Activated T-helper 1 cell treated with anti-CD3 and anti-CD28 coated beads, Interleukin-12 subunit alpha, Interleukin-12 subunit beta, Interleukin-2, Interleukin-4 antibody, amounts not matched to agents 30 ng/mL and 10 ng/mL and 1 ng/mL, durations not matched to agents 14 hours and 24 hours and 36 hours (primary cell): ENCODE measurements at regions not wholly inside any gene's neighbourhood (a gene's known extent, or its start where the extent isn't known, plus 50 kb on each side); places are given as distances from the start of the nearest gene placed in this dataset.
A peak's percentile ranks its signal among the peaks of the same experiment; 100 is the strongest.

Experiments
- DNase-seq: peaks from one replicate; pipeline ENCODE4 v3.0.0; 2021; ENCODE audit warnings: low spot score
- H3K27ac Mint-ChIP-seq: one replicate; pipeline ENCODE4 v1.8.0; 2021; ENCODE audit warnings: mild to moderate bottlenecking, mixed read lengths
- H3K27me3 Mint-ChIP-seq: one replicate; pipeline ENCODE4 v1.8.0; 2022; ENCODE audit warnings: mild to moderate bottlenecking, moderate library complexity, mixed read lengths; ENCODE audit not compliant: insufficient read depth
- H3K36me3 Mint-ChIP-seq: one replicate; pipeline ENCODE4 v1.8.0; 2021; ENCODE audit warnings: low read depth, mixed read lengths
- H3K4me1 Mint-ChIP-seq: one replicate; pipeline ENCODE4 v1.8.0; 2021; ENCODE audit warnings: low read depth, mixed read lengths
- H3K4me3 Mint-ChIP-seq: one replicate; pipeline ENCODE4 v1.8.0; 2021; ENCODE audit warnings: mild to moderate bottlenecking, moderate library complexity, mixed read lengths
- H3K9me3 Mint-ChIP-seq: one replicate; pipeline ENCODE4 v1.8.0; 2021; ENCODE audit warnings: mixed read lengths
- intact Hi-C: fragments of 100-400 bp; cut with micrococcal nuclease; formaldehyde crosslinking; loops from one replicate; pipeline ENCODE4 v1.15.1; 2024

DNA sequence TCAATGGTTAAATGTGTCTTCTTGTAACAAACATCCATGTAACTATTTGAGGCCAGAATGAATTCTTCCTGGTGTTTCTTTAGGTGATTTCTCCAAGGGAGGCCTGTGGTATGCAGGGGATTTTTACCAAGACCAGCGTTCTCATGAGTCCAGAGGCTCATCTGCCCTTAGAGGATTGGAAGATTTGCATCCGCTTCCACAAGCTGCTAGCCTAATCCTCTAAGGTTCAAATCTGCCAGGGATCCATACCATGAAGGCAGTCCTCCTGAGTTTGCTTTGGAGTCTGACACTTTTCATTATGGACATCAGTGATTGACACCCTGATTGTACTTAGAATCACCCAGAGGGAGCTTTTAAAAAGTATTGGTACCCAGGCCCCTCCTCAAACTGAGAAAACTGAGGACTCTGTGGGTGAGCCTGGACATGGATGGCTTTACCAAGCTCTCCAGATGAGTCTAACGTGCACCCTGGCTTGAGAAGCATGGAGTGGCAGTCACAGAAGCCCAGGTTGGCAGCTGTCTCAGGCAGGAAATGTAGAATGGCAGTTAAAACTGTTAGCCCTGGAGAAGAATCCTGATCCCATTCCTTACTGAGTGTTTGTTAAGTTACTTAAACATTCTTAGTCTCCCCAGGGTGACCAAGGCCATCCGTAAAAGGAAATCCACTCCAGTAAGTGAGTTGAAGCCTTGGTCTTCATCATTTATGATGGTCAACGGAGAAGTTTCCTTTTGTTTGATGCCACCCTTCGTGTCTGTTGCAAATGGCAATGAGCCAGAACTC lies 95.3 kb upstream of the RMDN2 start:
- no peaks in the 10 kb centered on the region for H3K9me3 Mint-ChIP-seq
- no peak for DNase-seq
- peaks cover 14% of the 10 kb centered on the region for H3K4me1 Mint-ChIP-seq
- H3K36me3 Mint-ChIP-seq: no peaks in the 10 kb centered on the region
- H3K4me3 Mint-ChIP-seq: no peak overlapping the region
- H3K27ac Mint-ChIP-seq: no peak overlapping the region
- intact Hi-C loops: loop anchor here (5.0 kb wide), 1 partner anchor 193 kb away; no protein-coding TSS in a partner anchor
- H3K27me3 Mint-ChIP-seq: no peaks in the 10 kb centered on the region

- DNase-seq: no peak
- peaks cover 14% of the 10 kb centered on the region for H3K4me1 Mint-ChIP-seq
- no peaks in the 10 kb centered on the region for H3K27me3 Mint-ChIP-seq
- H3K36me3 Mint-ChIP-seq: no peaks in the 10 kb centered on the region
- H3K4me3 Mint-ChIP-seq: no peak overlapping the region
- H3K27ac Mint-ChIP-seq: no peak overlapping the region
- H3K9me3 Mint-ChIP-seq: no peaks in the 10 kb centered on the region
- intact Hi-C loops: loop anchor here (5.0 kb wide), 1 partner anchor 193 kb away; no protein-coding TSS in a partner anchor
Observed at GRCh38 chr2:37830636-37831035, 94.5 kb upstream of the RMDN2 start.

DNA sequence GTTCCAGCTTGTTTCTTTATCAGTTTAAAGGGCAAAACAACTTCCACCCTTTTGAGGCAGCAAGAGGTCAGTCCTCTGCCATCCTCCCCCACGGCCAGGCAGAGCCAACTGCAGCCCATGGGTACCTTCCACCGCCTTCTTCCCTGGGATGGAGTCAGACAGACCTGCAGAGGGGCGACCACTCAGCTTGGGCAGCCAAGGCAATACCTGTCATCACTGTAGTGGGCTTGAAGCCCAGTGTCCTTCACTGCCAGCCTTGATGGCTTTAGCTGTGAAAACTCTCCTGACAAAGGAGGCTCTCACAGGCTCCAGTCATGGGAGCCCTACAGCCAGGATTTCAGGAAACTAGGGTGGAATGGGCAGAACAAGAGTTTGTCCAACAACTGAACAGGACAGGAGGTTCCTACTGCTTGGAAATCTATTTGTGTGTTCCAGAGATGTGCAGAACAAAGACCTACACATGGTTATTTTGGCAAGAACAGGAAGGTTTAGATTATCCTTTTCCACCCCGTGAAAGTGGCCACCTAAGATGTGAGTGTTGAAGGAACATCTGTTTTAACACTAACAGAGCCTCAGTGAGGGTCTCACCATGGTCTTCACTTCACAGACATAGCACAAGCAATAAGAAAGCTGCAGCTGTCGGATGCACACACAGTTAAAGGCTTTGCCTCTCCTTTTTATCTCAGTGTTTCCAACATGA lies 93.9 kb upstream of the RMDN2 start:
- Mint-ChIP-seq H3K4me3 (no peak overlapping the region), H3K27ac (no peak overlapping the region), H3K9me3 (no peaks in the 10 kb centered on the region), H3K27me3 (no peaks in the 10 kb centered on the region), H3K36me3 (no peaks in the 10 kb centered on the region), H3K4me1 (peaks cover 14% of the 10 kb centered on the region)
- intact Hi-C loops: loop anchor here (5.0 kb wide), 1 partner anchor 194 kb away; no protein-coding TSS in a partner anchor
- DNase-seq: no peak

GRCh38 chr2:37832590-37833197 lies 92.4 kb upstream of the RMDN2 start:
- DNase-seq: peak; percentile 60
- H3K4me3 Mint-ChIP-seq: no peak overlapping the region
- no peaks in the 10 kb centered on the region for H3K9me3 Mint-ChIP-seq
- no peaks in the 10 kb centered on the region for H3K27me3 Mint-ChIP-seq
- no peaks in the 10 kb centered on the region for H3K36me3 Mint-ChIP-seq
- no peak overlapping the region for H3K27ac Mint-ChIP-seq
- intact Hi-C loops: loop anchor here (1.0 to 5.0 kb wide), 8 partner anchors 40 to 664 kb away; no protein-coding TSS in a partner anchor
- peaks cover 14% of the 10 kb centered on the region for H3K4me1 Mint-ChIP-seq

DNA sequence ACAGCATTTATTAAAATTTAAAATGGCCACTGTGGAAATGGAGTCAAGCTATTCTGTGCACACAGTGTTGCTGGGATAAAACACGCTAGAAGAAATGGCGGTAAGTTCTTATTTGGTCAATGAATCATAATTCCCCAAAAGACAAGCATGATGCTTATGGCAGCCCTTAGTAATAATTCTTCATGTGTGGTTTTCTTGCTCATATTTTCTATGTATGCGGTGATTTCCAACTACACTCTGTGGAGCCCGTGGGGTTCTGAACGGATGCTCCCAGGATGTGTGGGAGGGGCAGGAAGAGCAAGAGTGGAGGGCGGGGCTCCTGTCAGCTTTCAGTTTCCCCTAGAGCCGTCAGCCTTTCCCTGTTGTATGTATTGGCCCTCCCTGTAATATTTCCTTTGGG lies 91.7 kb upstream of the RMDN2 start:
- Mint-ChIP-seq H3K4me3 (no peak overlapping the region), H3K4me1 (peaks cover 14% of the 10 kb centered on the region), H3K9me3 (no peaks in the 10 kb centered on the region), H3K36me3 (no peaks in the 10 kb centered on the region), H3K27ac (peak overlapping the region; percentile 7), H3K27me3 (no peaks in the 10 kb centered on the region)
- DNase-seq: no peak
- intact Hi-C loops: loop anchor here (2.0 to 5.0 kb wide), 2 partner anchors 196 to 545 kb away; no protein-coding TSS in a partner anchor

DNA sequence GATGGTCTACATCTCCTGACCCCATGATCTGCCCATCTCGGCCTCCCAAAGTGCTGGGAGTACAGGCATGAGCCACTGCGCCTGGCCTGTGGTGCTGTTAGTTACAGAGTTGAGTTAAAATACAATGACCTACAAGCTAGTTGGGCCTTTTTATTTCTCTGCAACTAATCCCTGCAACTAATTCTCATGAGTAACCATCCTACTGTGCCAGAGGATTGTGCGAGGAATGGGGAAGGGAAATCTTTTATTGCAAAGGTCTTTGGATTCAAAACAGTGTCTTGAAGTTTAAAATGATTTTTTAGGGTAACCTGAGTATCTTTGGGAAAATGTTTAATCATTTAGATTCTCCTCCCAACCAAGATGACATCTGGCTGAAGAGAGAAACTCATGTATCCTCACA lies 88.8 kb upstream of the RMDN2 start:
- DNase-seq: no peak
- intact Hi-C loops: no loop called here
- no peak overlapping the region for H3K4me3 Mint-ChIP-seq
- H3K27ac Mint-ChIP-seq: no peak overlapping the region
- no peaks in the 10 kb centered on the region for H3K9me3 Mint-ChIP-seq
- no peaks in the 10 kb centered on the region for H3K36me3 Mint-ChIP-seq
- peaks cover 14% of the 10 kb centered on the region for H3K4me1 Mint-ChIP-seq
- no peaks in the 10 kb centered on the region for H3K27me3 Mint-ChIP-seq

DNA sequence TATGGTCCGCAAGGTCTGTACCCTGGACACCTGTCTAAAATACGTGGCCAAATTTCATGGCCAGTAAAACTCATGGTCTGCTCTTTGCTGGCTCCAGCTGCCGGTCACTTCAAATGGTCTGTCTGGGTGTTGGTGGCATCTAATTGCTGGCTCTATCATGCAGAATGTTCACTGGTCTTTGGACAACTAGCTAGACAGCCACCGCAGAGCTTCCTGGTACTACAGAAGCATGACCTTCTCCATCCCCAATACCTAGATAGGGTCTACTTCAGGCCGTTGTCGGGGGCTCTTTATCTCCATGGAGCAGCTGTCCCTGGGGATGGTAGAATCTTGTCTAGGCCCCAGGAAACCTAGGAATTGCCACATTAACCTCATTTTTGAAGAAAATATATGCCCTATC lies 88.4 kb upstream of the RMDN2 start:
- intact Hi-C loops: no loop called here
- H3K4me3 Mint-ChIP-seq: no peak overlapping the region

GRCh38 chr2:37837628-37838328 lies 87.3 kb upstream of the RMDN2 start:
- Mint-ChIP-seq H3K9me3 (no peaks in the 10 kb centered on the region), H3K36me3 (peaks cover 2% of the 10 kb centered on the region), H3K4me3 (no peak overlapping the region), H3K4me1 (peaks cover 9% of the 10 kb centered on the region), H3K27me3 (peaks cover 7% of the 10 kb centered on the region), H3K27ac (no peak overlapping the region)
- intact Hi-C loops: no loop called here
- no peak for DNase-seq

More for the DNA sequence above, 88.4 kb upstream of the RMDN2 start:
- no peaks in the 10 kb centered on the region for H3K27me3 Mint-ChIP-seq
- peaks cover 14% of the 10 kb centered on the region for H3K4me1 Mint-ChIP-seq
- no peaks in the 10 kb centered on the region for H3K9me3 Mint-ChIP-seq
- no peak for DNase-seq
- H3K36me3 Mint-ChIP-seq: peaks cover 2% of the 10 kb centered on the region
- H3K27ac Mint-ChIP-seq: no peak overlapping the region

- Mint-ChIP-seq H3K36me3 (peaks cover 2% of the 10 kb centered on the region), H3K4me1 (peaks cover under 1% of the 10 kb centered on the region), H3K4me3 (no peak overlapping the region), H3K27me3 (peaks cover 8% of the 10 kb centered on the region), H3K27ac (no peak overlapping the region), H3K9me3 (no peaks in the 10 kb centered on the region)
- no peak for DNase-seq
- intact Hi-C loops: no loop called here
Observed at GRCh38 chr2:37838541-37839167, 86.4 kb upstream of the RMDN2 start.

GRCh38 chr2:37839991-37840390 lies 85.1 kb upstream of the RMDN2 start:
- no peak overlapping the region for H3K27ac Mint-ChIP-seq
- H3K9me3 Mint-ChIP-seq: no peaks in the 10 kb centered on the region
- intact Hi-C loops: no loop called here

DNA sequence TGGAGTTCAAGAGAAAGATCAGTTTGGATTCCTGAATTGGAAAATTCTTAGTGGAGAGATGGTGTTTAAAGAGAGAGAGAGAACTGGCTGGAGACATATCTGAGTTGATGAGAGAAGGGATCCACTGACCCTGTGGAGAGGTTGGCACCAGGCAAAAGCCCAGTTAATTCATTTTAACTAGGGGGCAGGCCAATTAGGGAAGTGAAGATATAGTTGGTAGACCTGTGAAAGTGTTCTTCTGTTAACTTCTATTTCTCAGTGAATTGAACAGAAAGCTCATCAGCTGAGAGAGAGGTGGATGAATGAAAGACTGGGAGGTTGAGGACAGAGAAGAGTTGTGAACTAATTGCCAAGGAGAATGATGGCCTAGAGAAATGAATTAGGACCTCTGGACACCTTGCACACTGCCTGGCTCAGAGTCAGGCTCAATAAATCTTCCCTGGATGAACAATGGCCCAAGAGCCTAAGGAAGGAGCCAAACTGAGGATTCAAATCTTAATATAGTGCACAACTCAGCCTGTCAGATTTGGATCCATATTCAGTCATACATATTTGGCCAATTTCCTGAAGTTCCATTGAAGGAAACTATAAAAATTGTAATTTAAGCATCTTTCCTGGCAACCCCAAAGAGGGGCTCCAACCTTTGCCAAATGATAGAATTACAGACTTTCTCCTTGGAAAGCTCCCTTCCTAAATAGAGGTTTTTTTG lies 82.2 kb upstream of the RMDN2 start:
- Mint-ChIP-seq H3K27me3 (peaks cover 8% of the 10 kb centered on the region), H3K4me3 (no peak overlapping the region), H3K9me3 (no peaks in the 10 kb centered on the region), H3K27ac (no peak overlapping the region), H3K4me1 (no peaks in the 10 kb centered on the region), H3K36me3 (peaks cover 2% of the 10 kb centered on the region)
- intact Hi-C loops: no loop called here
- no peak for DNase-seq

More at GRCh38 chr2:37839991-37840390, 85.1 kb upstream of the RMDN2 start:
- Mint-ChIP-seq H3K4me3 (no peak overlapping the region), H3K36me3 (peaks cover 2% of the 10 kb centered on the region), H3K27me3 (peaks cover 8% of the 10 kb centered on the region), H3K4me1 (no peaks in the 10 kb centered on the region)
- DNase-seq: no peak

DNA sequence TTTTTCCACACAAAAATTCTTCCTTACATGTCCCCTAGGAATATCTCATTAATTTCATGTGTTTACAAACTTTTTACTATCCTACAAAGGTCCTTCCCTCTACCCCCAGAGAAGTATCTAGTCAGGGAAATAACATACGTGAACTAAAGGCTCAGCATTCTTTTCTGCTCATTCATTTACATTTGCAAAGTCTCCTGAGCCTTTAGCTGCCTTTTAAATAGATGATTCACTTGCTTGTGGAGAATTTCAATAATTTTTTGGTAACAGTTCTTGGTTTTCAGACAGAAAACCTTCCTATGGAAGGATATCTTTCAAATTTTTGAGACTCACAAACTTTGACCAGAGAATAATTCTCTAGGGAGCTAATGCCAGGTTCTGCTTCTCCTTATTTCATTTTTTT lies 81.5 kb upstream of the RMDN2 start:
- H3K9me3 Mint-ChIP-seq: no peaks in the 10 kb centered on the region
- peaks cover 8% of the 10 kb centered on the region for H3K27me3 Mint-ChIP-seq
- no peak overlapping the region for H3K4me3 Mint-ChIP-seq
- no peak for DNase-seq
- no peaks in the 10 kb centered on the region for H3K4me1 Mint-ChIP-seq
- H3K36me3 Mint-ChIP-seq: peaks cover 2% of the 10 kb centered on the region
- H3K27ac Mint-ChIP-seq: no peak overlapping the region
- intact Hi-C loops: no loop called here
